ENCODE measurements at regions not wholly inside any gene's neighbourhood (a gene's known extent, or its start where the extent isn't known, plus 50 kb on each side); places are given as distances from the start of the nearest gene placed in this dataset.

GRCh38 chr4:136881666-136882065 is 650.6 kb downstream of the PCDH18 start:
- TF ChIP-seq CTCF (IDR thresholded peaks at IDR 0.05) (no peak), POLR2A (IDR thresholded peaks at IDR 0.05) (no peak)
